Activated naive CD4-positive, alpha-beta T cell (primary cell): ENCODE measurements at regions not wholly inside any gene's neighbourhood (a gene's known extent, or its start where the extent isn't known, plus 50 kb on each side); places are given as distances from the start of the nearest gene placed in this dataset.
"Not testable (repeated sequence)": the region's sequence is repeated elsewhere in the genome, so short reads cannot be mapped to it uniquely, and the experiment has no call there.

ENCODE experiments used
- DNase-seq, 4 experiments: peaks; one replicate each; lab custom pipeline; 2025; lab: John Stamatoyannopoulos, UW

GRCh38 chr7:68748934-68749900 is 849.1 kb upstream of the AUTS2 start:
- no peak for DNase-seq

- DNase-seq, result no peak
Observed at GRCh38 chr7:68752485-68753178, 845.6 kb upstream of the AUTS2 start.

- no peak for DNase-seq
Observed at GRCh38 chr7:68754414-68754813, 843.9 kb upstream of the AUTS2 start.

GRCh38 chr7:68756986-68757495 is 841.2 kb upstream of the AUTS2 start:
- no peak for DNase-seq

- DNase-seq, result no peak
Observed at GRCh38 chr7:68760556-68760955, 837.7 kb upstream of the AUTS2 start.

- no peak for DNase-seq
Observed at GRCh38 chr7:68767462-68767861, 830.8 kb upstream of the AUTS2 start.

- no peak for DNase-seq
Observed at GRCh38 chr7:68770649-68771048, 827.6 kb upstream of the AUTS2 start.

GRCh38 chr7:68776326-68776725 is 821.9 kb upstream of the AUTS2 start:
- no peak for DNase-seq

- no peak for DNase-seq
Observed at GRCh38 chr7:68783684-68784083, 814.6 kb upstream of the AUTS2 start.

- no peak for DNase-seq
Observed at GRCh38 chr7:68785036-68785435, 813.2 kb upstream of the AUTS2 start.

- no peak for DNase-seq
Observed at GRCh38 chr7:68787566-68787965, 810.7 kb upstream of the AUTS2 start.

- not testable (repeated sequence) for DNase-seq
Observed at GRCh38 chr7:68788529-68788928, 809.7 kb upstream of the AUTS2 start.

- no peak for DNase-seq
Observed at GRCh38 chr7:68789597-68789996, 808.7 kb upstream of the AUTS2 start.

- no peak for DNase-seq
Observed at GRCh38 chr7:68792351-68792750, 805.9 kb upstream of the AUTS2 start.

- DNase-seq, result no peak
Observed at GRCh38 chr7:68793513-68793912, 804.8 kb upstream of the AUTS2 start.

- DNase-seq, result no peak
Observed at GRCh38 chr7:68800316-68800715, 798.0 kb upstream of the AUTS2 start.

GRCh38 chr7:68805159-68805558 is 793.1 kb upstream of the AUTS2 start:
- no peak for DNase-seq

- no peak for DNase-seq
Observed at GRCh38 chr7:68807666-68808065, 790.6 kb upstream of the AUTS2 start.

- no peak for DNase-seq
Observed at GRCh38 chr7:68813551-68814080, 784.7 kb upstream of the AUTS2 start.

GRCh38 chr7:68816491-68816890 is 781.8 kb upstream of the AUTS2 start:
- DNase-seq, result no peak

- DNase-seq, result no peak
Observed at GRCh38 chr7:68820321-68820720, 778.0 kb upstream of the AUTS2 start.

- no peak for DNase-seq
Observed at GRCh38 chr7:68821846-68822245, 776.4 kb upstream of the AUTS2 start.
